SKM-1 (cell line): ENCODE measurements at regions not wholly inside any gene's neighbourhood (a gene's known extent, or its start where the extent isn't known, plus 50 kb on each side); places are given as distances from the start of the nearest gene placed in this dataset.
"Not testable (repeated sequence)": the region's sequence is repeated elsewhere in the genome, so short reads cannot be mapped to it uniquely, and the experiment has no call there.

Experiments
- DNase-seq: peaks from one replicate; lab custom pipeline; 2025; ENCODE audit not compliant: unreplicated experiment; lab: John Stamatoyannopoulos, UW

- no peak for DNase-seq
Measured at GRCh38 chr12:30378307-30378706, 317.4 kb downstream of the IPO8 start.

GRCh38 chr12:30364822-30365221, 330.8 kb downstream of the IPO8 start:
- DNase-seq: no peak

GRCh38 chr12:30361145-30361544, 334.5 kb downstream of the IPO8 start:
- DNase-seq: no peak

GRCh38 chr12:30358671-30359070, 337.0 kb downstream of the IPO8 start:
- no peak for DNase-seq

GRCh38 chr12:30357766-30358490, 337.7 kb downstream of the IPO8 start:
- no peak for DNase-seq

GRCh38 chr12:30345744-30346471, 349.8 kb downstream of the IPO8 start:
- no peak for DNase-seq

- DNase-seq: no peak
Measured at GRCh38 chr12:30330565-30330964, 365.1 kb downstream of the IPO8 start.

GRCh38 chr12:30329281-30329680, 366.4 kb downstream of the IPO8 start:
- DNase-seq: no peak

GRCh38 chr12:30323008-30323407, 372.7 kb downstream of the IPO8 start:
- no peak for DNase-seq

- DNase-seq: no peak
Measured at GRCh38 chr12:30320561-30320960, 375.1 kb downstream of the IPO8 start.

GRCh38 chr12:30314506-30315100, 381.1 kb downstream of the IPO8 start:
- DNase-seq: no peak

GRCh38 chr12:30308010-30308717, 387.5 kb downstream of the IPO8 start:
- no peak for DNase-seq

- no peak for DNase-seq
Measured at GRCh38 chr12:30304528-30304927, 391.1 kb downstream of the IPO8 start.

- no peak for DNase-seq
Measured at GRCh38 chr12:30301291-30301690, 394.4 kb downstream of the IPO8 start.

GRCh38 chr12:30296486-30296885, 399.2 kb downstream of the IPO8 start:
- DNase-seq: no peak

GRCh38 chr12:30286345-30286926, 409.2 kb downstream of the IPO8 start:
- no peak for DNase-seq

- no peak for DNase-seq
Measured at GRCh38 chr12:30278401-30278800, 417.3 kb downstream of the IPO8 start.

GRCh38 chr12:30272515-30272914, 423.2 kb downstream of the IPO8 start:
- not testable (repeated sequence) for DNase-seq

- DNase-seq: no peak
Measured at GRCh38 chr12:30269496-30269895, 426.2 kb downstream of the IPO8 start.

- no peak for DNase-seq
Measured at GRCh38 chr12:30268041-30268440, 427.6 kb downstream of the IPO8 start.

GRCh38 chr12:30263434-30263833, 432.2 kb downstream of the IPO8 start:
- DNase-seq: no peak
